ENCODE measurements at regions not wholly inside any gene's neighbourhood (a gene's known extent, or its start where the extent isn't known, plus 50 kb on each side); places are given as distances from the start of the nearest gene placed in this dataset.
A peak's percentile ranks its signal among the peaks of the same experiment; 100 is the strongest.

DNA sequence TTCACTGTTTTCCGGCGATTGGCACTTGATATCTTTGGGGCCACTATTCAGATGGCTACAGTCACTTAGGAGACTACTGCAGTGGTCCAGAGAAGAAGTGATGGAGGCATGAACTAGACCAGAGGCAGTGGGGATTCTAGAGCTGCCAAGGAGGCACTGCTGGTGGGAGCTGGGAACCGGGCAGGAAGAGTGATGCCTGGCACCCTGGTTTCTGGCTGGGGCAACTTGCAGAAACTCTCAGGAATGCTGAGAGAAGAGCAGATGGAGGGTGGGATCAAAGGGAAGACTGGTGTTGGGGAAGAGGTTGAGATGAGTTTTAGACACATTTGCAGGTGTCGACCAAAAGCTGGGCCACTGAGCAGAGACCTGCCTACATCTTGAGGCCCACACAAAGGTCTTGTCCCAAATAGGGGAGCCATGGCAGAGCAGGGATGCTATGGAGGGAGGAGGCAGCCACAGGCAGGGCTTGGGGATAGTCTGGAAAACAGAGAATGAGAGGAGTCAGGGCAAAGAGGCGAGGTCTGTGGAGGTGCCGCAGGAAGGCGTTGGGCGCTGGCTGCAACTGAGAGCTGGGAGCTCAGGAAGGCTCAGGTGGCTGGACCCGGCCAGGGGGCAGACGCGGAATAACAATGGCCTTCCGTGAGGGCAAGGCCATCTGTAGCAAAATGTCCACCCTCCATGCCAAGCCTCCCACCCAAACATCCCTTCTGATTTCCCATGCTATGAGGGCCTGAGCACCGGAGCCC, 118.9 kb downstream of the TOMM20 start:
- DNase-seq = no peak

GRCh38 chr1:235009074-235009473, 119.6 kb downstream of the TOMM20 start:
- no peak for DNase-seq

GRCh38 chr1:235008239-235008638, 120.4 kb downstream of the TOMM20 start:
- no peak for DNase-seq

- no peak for DNase-seq
Measured at GRCh38 chr1:235006816-235007215, 121.8 kb downstream of the TOMM20 start.

- no peak for DNase-seq
Measured at GRCh38 chr1:235006132-235006721, 122.4 kb downstream of the TOMM20 start.

GRCh38 chr1:235004840-235005391, 123.7 kb downstream of the TOMM20 start:
- no peak for DNase-seq

GRCh38 chr1:235004276-235004675, 124.4 kb downstream of the TOMM20 start:
- no peak for DNase-seq

DNA sequence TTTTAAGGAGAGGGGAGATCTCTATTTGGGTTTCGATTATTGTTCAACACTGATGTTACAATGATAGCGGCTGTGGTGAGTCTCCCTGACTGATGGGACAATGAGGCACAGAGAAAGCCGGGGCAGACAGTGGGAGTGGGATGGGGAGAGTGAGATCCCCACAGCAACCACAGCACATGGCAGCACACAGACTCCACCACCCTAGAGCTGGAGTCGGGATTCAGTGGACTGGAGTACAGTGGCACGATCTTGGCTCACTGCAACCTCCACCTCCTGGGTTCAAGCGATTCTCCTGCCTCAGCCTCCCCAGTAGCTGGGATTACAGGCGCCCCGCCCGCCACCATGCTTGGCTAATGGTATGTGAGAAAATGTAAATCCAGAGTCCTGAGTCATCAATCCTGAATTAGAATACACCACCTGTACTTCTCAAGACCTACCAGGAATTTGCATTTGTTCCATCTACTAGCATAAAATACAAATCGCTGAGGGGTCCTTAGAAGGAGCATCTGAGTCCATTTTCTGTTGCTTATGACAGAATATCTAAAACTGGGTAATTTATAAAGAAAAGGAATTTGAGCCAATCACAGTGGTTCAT, 125.8 kb downstream of the TOMM20 start:
- DNase-seq = no peak

GRCh38 chr1:234999513-234999940, 129.1 kb downstream of the TOMM20 start:
- no peak for DNase-seq

- no peak for DNase-seq
Measured at GRCh38 chr1:234997896-234998741, 130.5 kb downstream of the TOMM20 start.

DNA sequence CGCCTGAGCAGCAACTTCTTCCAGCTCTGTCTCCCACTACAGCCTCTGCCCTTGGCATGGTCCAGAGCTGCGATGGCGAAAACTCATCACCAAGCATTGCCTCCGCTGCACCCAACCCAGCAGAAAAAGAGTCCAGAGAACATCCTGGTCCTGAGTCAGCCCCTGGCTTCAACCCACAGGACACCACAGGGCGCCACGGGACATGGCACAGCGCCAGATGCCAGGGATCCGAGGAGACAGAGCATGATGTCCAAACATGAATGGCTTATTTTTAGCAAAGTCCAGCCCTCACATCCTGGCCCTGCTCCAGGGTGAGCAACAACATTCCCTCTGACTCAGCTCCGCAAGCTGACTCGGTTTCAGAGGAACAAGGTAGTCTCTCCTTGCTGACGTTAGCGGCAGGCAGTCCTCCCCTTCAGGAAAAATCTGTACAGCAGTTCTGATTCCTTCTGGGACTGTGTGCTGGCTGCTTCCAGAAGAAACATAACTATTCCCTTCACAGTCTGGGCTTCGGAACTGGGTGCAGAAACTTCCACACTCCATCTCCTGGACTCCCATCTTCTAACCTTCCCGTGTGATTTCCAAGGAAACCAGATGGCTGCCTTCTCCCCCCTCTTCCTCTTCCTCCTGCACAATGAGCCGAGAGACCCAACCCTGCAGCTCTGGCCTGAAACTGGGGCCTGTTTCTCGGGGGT, 131.3 kb downstream of the TOMM20 start:
- peak; percentile 61 for DNase-seq

- no peak for DNase-seq
Measured at GRCh38 chr1:234996245-234996757, 132.3 kb downstream of the TOMM20 start.

DNA sequence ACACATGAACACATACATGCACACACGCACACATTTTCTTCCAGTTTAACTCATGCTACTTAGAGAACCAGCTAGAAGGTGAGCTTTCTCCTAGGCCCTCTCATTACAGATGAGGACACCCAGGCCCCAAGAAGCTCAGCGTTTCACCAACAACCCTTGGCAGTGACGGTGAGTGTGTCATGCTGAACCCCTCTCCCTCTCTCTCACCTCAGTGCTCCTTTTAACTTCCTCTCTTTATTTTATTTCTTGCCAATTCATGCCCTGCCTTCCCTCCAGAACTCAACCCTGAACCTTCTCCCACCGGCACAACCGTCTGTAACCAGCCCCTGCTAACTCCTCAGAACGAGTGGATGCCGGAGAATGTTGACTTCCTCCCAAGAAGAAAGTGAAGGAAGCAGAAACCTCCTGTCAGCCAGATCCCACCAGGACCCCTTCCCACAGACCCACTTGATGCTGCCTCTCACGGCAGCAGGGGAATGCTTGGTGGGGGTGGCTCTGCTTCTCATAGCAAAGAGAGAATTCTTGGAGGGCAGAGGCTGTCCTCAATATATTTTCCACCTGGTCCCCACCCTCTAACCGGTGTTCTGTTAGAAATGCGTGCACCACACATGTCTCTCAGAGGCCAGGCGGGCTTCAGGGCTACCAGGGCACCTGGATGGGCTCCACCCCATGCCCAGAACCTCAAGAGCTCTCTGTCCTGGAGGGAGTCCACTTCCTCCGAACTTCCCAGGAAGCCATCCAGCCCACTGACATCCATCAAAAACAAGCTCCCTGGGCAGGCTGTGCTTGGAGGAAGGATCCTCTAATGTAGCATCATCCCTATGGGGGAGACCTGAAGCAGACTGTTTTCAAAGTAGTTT, 134.0 kb downstream of the TOMM20 start:
- DNase-seq = no peak

GRCh38 chr1:234992065-234992464, 136.6 kb downstream of the TOMM20 start:
- no peak for DNase-seq

DNA sequence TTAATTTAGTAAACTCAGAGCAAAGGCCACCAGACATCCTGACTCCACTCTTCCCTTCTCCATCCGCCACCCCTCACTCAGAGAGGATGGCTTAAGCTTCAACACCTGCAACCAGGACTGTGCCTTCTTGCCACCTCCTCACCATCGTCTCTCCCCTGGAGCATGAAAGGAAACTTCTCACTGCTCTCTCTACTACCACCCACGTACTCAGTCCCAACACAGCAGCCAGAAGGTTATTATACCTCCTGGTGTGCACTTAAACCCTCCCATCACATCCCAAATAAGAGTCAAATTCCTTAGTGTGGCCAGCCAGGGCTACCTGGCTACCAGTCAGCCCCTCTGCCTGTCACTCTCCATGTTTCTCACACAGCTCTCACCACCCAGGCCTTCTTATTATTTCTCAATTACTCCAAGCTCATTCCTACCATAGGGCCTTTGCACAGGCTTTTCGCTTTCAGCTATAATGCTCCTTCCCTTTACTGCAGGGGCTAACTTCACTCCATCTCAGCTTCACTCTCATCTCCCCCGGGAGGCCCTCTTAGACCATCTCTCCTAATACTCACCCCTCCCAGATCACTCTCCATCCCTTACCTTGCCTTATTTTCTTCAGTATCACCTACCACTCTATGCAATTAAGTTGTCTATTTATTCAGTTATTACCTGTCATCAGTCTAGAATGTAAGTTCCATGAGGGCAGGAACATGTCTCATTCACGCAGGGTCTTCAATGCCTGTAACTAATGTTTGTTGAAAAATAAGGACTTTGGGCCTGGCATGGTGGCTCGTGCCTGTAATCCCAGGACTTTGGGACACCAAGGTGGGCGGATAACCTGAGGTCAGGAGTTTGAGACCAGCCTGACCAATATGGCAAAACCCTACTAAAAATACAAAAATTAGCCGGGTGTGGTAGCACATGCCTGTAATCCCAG, 137.5 kb downstream of the TOMM20 start:
- DNase-seq = no peak

DNA sequence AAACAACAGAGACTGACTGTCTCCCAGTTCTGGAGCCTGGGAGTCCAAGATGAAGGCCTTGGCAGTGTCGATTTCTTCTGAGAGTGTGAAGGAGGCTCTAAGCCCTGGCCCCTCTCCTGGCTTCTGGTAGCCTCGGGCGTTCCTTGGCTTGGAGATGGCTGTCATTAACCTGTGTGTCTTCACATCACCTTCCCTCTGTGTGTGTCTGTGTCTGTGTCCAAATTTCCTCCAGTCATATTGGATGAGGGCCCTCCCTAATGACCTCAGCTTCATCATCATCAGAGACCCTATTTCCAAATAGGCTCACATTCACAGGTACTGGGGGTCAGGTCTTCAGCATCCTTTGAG, 138.3 kb downstream of the TOMM20 start:
- DNase-seq = no peak

- no peak for DNase-seq
Measured at GRCh38 chr1:234989479-234990327, 138.9 kb downstream of the TOMM20 start.

GRCh38 chr1:234989019-234989418, 139.6 kb downstream of the TOMM20 start:
- DNase-seq = no peak

DNA sequence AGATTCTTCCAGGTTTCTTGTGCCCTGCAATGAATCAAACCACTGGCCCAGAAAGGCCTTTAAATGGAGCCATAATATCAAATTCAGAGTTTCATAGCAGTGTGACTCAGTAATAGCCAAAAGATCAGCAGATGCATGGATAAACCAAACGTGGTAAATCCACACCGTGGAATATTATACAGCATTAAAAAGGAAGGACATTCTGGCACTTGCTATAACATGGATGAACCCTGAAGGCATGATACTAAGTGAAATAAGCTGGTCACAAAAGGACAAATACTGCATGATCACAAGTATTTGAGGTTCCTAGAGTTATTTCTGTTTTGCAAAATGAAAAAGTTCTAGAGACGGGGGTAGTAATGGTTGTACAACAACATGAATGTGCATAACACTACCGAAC, 140.1 kb downstream of the TOMM20 start:
- DNase-seq = no peak

Measured in skin of body (tissue), 1 donor.